HepG2 (cell line): ENCODE measurements at regions not wholly inside any gene's neighbourhood (a gene's known extent, or its start where the extent isn't known, plus 50 kb on each side); places are given as distances from the start of the nearest gene placed in this dataset.

ENCODE experiments used
- ATAC-seq: fragments of 200-7000 bp; cut with Tn5 transposase; 3 replicates; pipeline ENCODE4 v1.9.1; 2020; ENCODE audit warnings: mild to moderate bottlenecking, moderate library complexity
- BruUV-seq: library from RNA; stranded (reverse); fragments of 400-500 nt; replicated peaks from 2 replicates; lab custom pipeline; 2021; lab: Mats Ljungman, UMichigan
- CTCF ChIA-PET: fragments of 300-600 bp; formaldehyde crosslinking; extraction: SDS; loops from one replicate; lab custom pipeline; 2021; ENCODE audit warnings: low total read pairs, inconsistent platforms, low intra/inter-chr PET ratio; lab: Yijun Ruan, JAX
- POLR2A ChIA-PET: fragments of 350-600 bp; sonication (Branson Sonifier 250); formaldehyde crosslinking; loops from one replicate; lab custom pipeline; 2020; ENCODE audit warnings: antibody characterized with exemption, inconsistent platforms; lab: Yijun Ruan, JAX
- DNase-seq: peaks from one replicate; pipeline ENCODE4 v3.0.0-alpha.2; 2015; ENCODE audit warnings: low spot score
- FAIRE-seq: peaks from 3 replicates; lab custom pipeline; 2011; peaks lifted over from hg19 to GRCh38; lab: Jason Lieb, UNC
- H2AFZ ChIP-seq: one replicate; pipeline ENCODE4 v1.6.1; 2011; ENCODE audit warnings: low read length, inconsistent platforms
- H3K27ac ChIP-seq: fragments of 300-600 bp; 3 replicates; pipeline ENCODE4 v1.8.0; 2011; ENCODE audit warnings: mixed run types, mild to moderate bottlenecking, mixed read lengths, low read length, inconsistent platforms; ENCODE audit not compliant: insufficient read depth; ENCODE audit errors: extremely low read length
- H3K27me3 ChIP-seq, 2 experiments: fragments of 200-600 bp in 1 of 2; 2 replicates in 1 of 2; 3 replicates in 1 of 2; pipeline versions ENCODE4 v1.6.0 to v1.8.0; 2011; ENCODE audit warnings: low read length in 2 of 2, mild to moderate bottlenecking in 2 of 2, moderate library complexity in 2 of 2, inconsistent platforms in 1 of 2; ENCODE audit not compliant: insufficient read depth in 2 of 2, control insufficient read depth in 1 of 2
- H3K36me3 ChIP-seq, 2 experiments: fragments of 200-600 bp in 1 of 2; replicated peaks in 1 of 2; 2 replicates in 1 of 2; 3 replicates in 1 of 2; pipeline versions ENCODE4 v1.5.1 to v1.8.0; 2011; ENCODE audit warnings: low read length in 2 of 2, inconsistent platforms in 1 of 2; ENCODE audit not compliant: insufficient read depth in 2 of 2, control insufficient read depth in 1 of 2
- H3K4me1 ChIP-seq: 2 replicates; pipeline ENCODE4 v1.5.1; 2012; ENCODE audit warnings: low read length, inconsistent platforms; ENCODE audit not compliant: insufficient read depth
- H3K4me2 ChIP-seq: 2 replicates; pipeline ENCODE4 v1.6.0; 2011; ENCODE audit warnings: low read depth, low read length, inconsistent platforms
- H3K4me3 ChIP-seq, 3 experiments: fragments of 200-600 bp in 1 of 3; sonication (generic), shearing (Covaris generic) in 1 of 3; replicated peaks in 1 of 3; 2 replicates each; pipeline ENCODE4 v1.5.1; 2011 to 2016; ENCODE audit warnings: low read length in 3 of 3, inconsistent platforms in 2 of 3, low read depth in 2 of 3, mild to moderate bottlenecking in 2 of 3, control low read depth in 1 of 3, mixed read lengths in 1 of 3; ENCODE audit not compliant: insufficient read depth in 1 of 3
- H3K79me2 ChIP-seq: one replicate; pipeline ENCODE4 v1.6.1; 2011; ENCODE audit warnings: low read length, inconsistent platforms; ENCODE audit not compliant: insufficient read depth
- H3K9ac ChIP-seq: 2 replicates; pipeline ENCODE4 v1.6.0; 2011; ENCODE audit warnings: mild to moderate bottlenecking, low read depth, low read length, inconsistent platforms; ENCODE audit not compliant: insufficient read depth
- H3K9me3 ChIP-seq: 2 replicates; pipeline ENCODE4 v1.5.1; 2012; ENCODE audit warnings: mild to moderate bottlenecking, low read length
- H4K20me1 ChIP-seq: 2 replicates; pipeline ENCODE4 v1.6.0; 2011; ENCODE audit warnings: inconsistent platforms, mild to moderate bottlenecking, low read length, moderate library complexity; ENCODE audit not compliant: insufficient read depth
- CBX2 ChIP-seq, 2 experiments: fragments of 200-600 bp in 1 of 2; sonication (generic); formaldehyde crosslinking in 1 of 2; IDR thresholded peaks; 2 replicates each; pipeline versions ENCODE4 v1.7.0 to v1.8.1; 2018 to 2022; ENCODE audit warnings: low read depth in 2 of 2, low read length in 1 of 2, mild to moderate bottlenecking in 1 of 2, missing genetic modification reagents in 1 of 2
- CHD2 ChIP-seq: IDR thresholded peaks from 2 replicates; pipeline ENCODE4 v1.6.1; 2011; ENCODE audit warnings: low read depth, low read length, improper control_type of control experiment
- MAFF ChIP-seq: IDR thresholded peaks from 2 replicates; pipeline ENCODE4 v1.6.1; 2011; ENCODE audit warnings: low read depth, low read length, improper control_type of control experiment
- MAFK ChIP-seq, 2 experiments: IDR thresholded peaks in 1 of 2; conservative IDR thresholded peaks in 1 of 2; 2 replicates each; pipeline ENCODE4 v1.6.1; 2011; ENCODE audit warnings: improper control_type of control experiment in 2 of 2, low read length in 2 of 2
- NFE2L2 ChIP-seq: fragments of 150-350 bp; IDR thresholded peaks from 2 replicates; pipeline ENCODE4 v1.6.1; 2014; ENCODE audit warnings: low read length
- NR2C2 ChIP-seq: sonication (generic); formaldehyde crosslinking; IDR thresholded peaks from 2 replicates; pipeline ENCODE4 v1.4.0; 2020; ENCODE audit warnings: missing genetic modification reagents, mild to moderate bottlenecking, moderate library complexity, borderline replicate concordance
- NR2F6 ChIP-seq, 2 experiments: IDR thresholded peaks; 2 replicates each; pipeline ENCODE4 v1.6.1; 2016; ENCODE audit warnings: antibody characterized with exemption in 1 of 2, mild to moderate bottlenecking in 1 of 2
- PCBP1 ChIP-seq: fragments of 200-400 bp; formaldehyde crosslinking; IDR thresholded peaks from 2 replicates; pipeline ENCODE4 v1.6.1; 2017; ENCODE audit warnings: mild to moderate bottlenecking, low read depth, low read length, borderline replicate concordance
- SMYD3 ChIP-seq: sonication (generic); formaldehyde crosslinking; IDR thresholded peaks from 2 replicates; pipeline ENCODE4 v1.8.1; 2023; ENCODE audit warnings: mild to moderate bottlenecking, missing genetic modification reagents
- TFAP4 ChIP-seq: sonication (generic); IDR thresholded peaks from 2 replicates; pipeline ENCODE4 v1.6.1; 2016; ENCODE audit warnings: low read depth, borderline replicate concordance
- ZMAT5 ChIP-seq: sonication (generic); formaldehyde crosslinking; IDR thresholded peaks from 2 replicates; pipeline ENCODE4 v1.5.0; 2020; ENCODE audit warnings: mild to moderate bottlenecking, low read depth, missing genetic modification reagents, borderline replicate concordance
- ZMYM2 ChIP-seq: sonication (generic); formaldehyde crosslinking; IDR thresholded peaks from 2 replicates; pipeline ENCODE4 v1.8.0; 2022; ENCODE audit warnings: mild to moderate bottlenecking, missing genetic modification reagents
- ZNF234 ChIP-seq: sonication (generic); formaldehyde crosslinking; conservative IDR thresholded peaks from 2 replicates; pipeline ENCODE4 v1.5.1; 2020; ENCODE audit warnings: mild to moderate bottlenecking, missing genetic modification reagents
- ZNF878 ChIP-seq: sonication (generic); formaldehyde crosslinking; IDR thresholded peaks from 2 replicates; pipeline ENCODE4 v1.8.1; 2023; ENCODE audit warnings: mild to moderate bottlenecking, missing genetic modification reagents, moderate library complexity
- WGBS: methylation state at CpG from one replicate; pipeline ENCODE4 v1.1.6; 2017; ENCODE audit warnings: low lambda C conversion rate; 5-methylcytosine and 5-hydroxymethylcytosine counted together
- in situ Hi-C: cut with HindIII; loops from 2 replicates; pipeline ENCODE4 v1.10.0; 2017; ENCODE audit warnings: low pct_unique_long_range_greater_than_20kb; ENCODE audit not compliant: extremely low pct_ligation_motif_present
- intact Hi-C: fragments of 100-400 bp; cut with micrococcal nuclease; formaldehyde crosslinking; loops from one replicate; pipeline ENCODE4 v1.10.0; 2022; ENCODE audit not compliant: unreplicated experiment

- no peak; the same call in 1 of the 2 replicates for TF ChIP-seq NR2F6 (IDR thresholded peaks at IDR 0.05)
- 0 out of 2 replicates have a peak, but pooled peaks have one; percentile 30 for TF ChIP-seq NR2F6 (CRISPR knock-in tag; IDR thresholded peaks at IDR 0.05)
- TF ChIP-seq TFAP4, result peak; percentile 70; the same call in 1 of the 2 replicates
- no peak for TF ChIP-seq CHD2
Measured at GRCh38 chr6:754202-754601, 61.3 kb upstream of the EXOC2 start (continued).

- Histone ChIP-seq H3K4me2 (no peak overlapping the region), H3K27me3 (peaks cover 2 to 71% of the 10 kb centered on the region in 2 experiments; a peak in 4 of 5 replicates), H3K79me2 (no peaks in the 10 kb centered on the region), H3K9ac (no peak overlapping the region), H3K4me3 (no peak overlapping the region), H4K20me1 (no peaks in the 10 kb centered on the region), H3K4me1 (peaks cover 9% of the 10 kb centered on the region), H3K36me3 (no peaks in the 10 kb centered on the region; a peak in 1 of 5 replicates), H2AFZ (no peak overlapping the region), H3K9me3 (no peaks in the 10 kb centered on the region), H3K27ac (no peak overlapping the region)
- in situ Hi-C loops, result no loop called here
- BruUV-seq, result no TSS peak
- DNase-seq, result no peak
- FAIRE-seq, result no peak
- WGBS, result 38% methylated on average over 3 of the region's 3 CpGs
- ATAC-seq, result no peak
- intact Hi-C loops, result no loop called here
- ChIA-PET POLR2A (no interaction called here), CTCF (no interaction called here)
- no peak for TF ChIP-seq ZNF234 (CRISPR knock-in tag)
Measured at GRCh38 chr6:753486-753885, 60.5 kb upstream of the EXOC2 start.

- BruUV-seq, result no TSS peak
- intact Hi-C loops (no loop called here), in situ Hi-C loops (no loop called here)
- 55% methylated on average over 2 of the region's 2 CpGs for WGBS
- Histone ChIP-seq H4K20me1 (no peaks in the 10 kb centered on the region), H3K9ac (no peak overlapping the region), H3K79me2 (no peaks in the 10 kb centered on the region), H2AFZ (no peak overlapping the region), H3K4me3 (no peak overlapping the region), H3K27me3 (peaks cover 2 to 65% of the 10 kb centered on the region in 2 experiments; a peak in 4 of 5 replicates), H3K4me1 (peaks cover 9% of the 10 kb centered on the region), H3K27ac (no peak overlapping the region), H3K36me3 (no peaks in the 10 kb centered on the region; a peak in 1 of 5 replicates), H3K9me3 (no peaks in the 10 kb centered on the region), H3K4me2 (no peak overlapping the region)
- TF ChIP-seq MAFF (peak; percentile 85), NFE2L2 (peak; percentile 82), CBX2 (IDR thresholded peaks at IDR 0.05; ENCODE audit: low read depth, low read length) (no peak), CBX2 (CRISPR knock-in tag; IDR thresholded peaks at IDR 0.05; ENCODE audit: low read depth) (no peak), ZMAT5 (no peak), NR2C2 (no peak), SMYD3 (CRISPR knock-in tag) (no peak), ZMYM2 (CRISPR knock-in tag) (no peak), ZNF878 (CRISPR knock-in tag) (no peak), MAFK (conservative IDR thresholded peaks at IDR 0.05 in 1 of 2, IDR thresholded peaks at IDR 0.05 in 1 of 2; ENCODE audit: low read length in 2 of 2) (peak; percentile 89 to 90), PCBP1 (no peak)
- ATAC-seq (no peak), FAIRE-seq (no peak), DNase-seq (no peak)
- POLR2A ChIA-PET, result no interaction called here
- CTCF ChIA-PET, result no interaction called here
Measured at GRCh38 chr6:752438-752837, 59.5 kb upstream of the EXOC2 start.
